B cell (primary cell): ENCODE measurements at regions not wholly inside any gene's neighbourhood (a gene's known extent, or its start where the extent isn't known, plus 50 kb on each side); places are given as distances from the start of the nearest gene placed in this dataset.

Source experiments
- EZH2 ChIP-seq: IDR thresholded peaks from 2 replicates; pipeline ENCODE4 v1.6.1; 2012; ENCODE audit warnings: borderline replicate concordance, low read depth, mild to moderate bottlenecking, moderate library complexity, low read length; ENCODE audit not compliant: insufficient read depth, poor library complexity, severe bottlenecking
- TF ChIP-seq, protein P1 (sequence below): fragments of 200-600 bp; IDR thresholded peaks from one replicate; pipeline ENCODE4 v1.8.0; 2022; ENCODE audit warnings: antibody characterized with exemption, mild to moderate bottlenecking

- TF ChIP-seq, protein P1, sequence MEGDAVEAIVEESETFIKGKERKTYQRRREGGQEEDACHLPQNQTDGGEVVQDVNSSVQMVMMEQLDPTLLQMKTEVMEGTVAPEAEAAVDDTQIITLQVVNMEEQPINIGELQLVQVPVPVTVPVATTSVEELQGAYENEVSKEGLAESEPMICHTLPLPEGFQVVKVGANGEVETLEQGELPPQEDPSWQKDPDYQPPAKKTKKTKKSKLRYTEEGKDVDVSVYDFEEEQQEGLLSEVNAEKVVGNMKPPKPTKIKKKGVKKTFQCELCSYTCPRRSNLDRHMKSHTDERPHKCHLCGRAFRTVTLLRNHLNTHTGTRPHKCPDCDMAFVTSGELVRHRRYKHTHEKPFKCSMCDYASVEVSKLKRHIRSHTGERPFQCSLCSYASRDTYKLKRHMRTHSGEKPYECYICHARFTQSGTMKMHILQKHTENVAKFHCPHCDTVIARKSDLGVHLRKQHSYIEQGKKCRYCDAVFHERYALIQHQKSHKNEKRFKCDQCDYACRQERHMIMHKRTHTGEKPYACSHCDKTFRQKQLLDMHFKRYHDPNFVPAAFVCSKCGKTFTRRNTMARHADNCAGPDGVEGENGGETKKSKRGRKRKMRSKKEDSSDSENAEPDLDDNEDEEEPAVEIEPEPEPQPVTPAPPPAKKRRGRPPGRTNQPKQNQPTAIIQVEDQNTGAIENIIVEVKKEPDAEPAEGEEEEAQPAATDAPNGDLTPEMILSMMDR, result no peak
- no peak for TF ChIP-seq EZH2
Measured at GRCh38 chr7:42671627-42672026, 240.2 kb downstream of the C7orf25 start.
